ENCODE measurements at regions not wholly inside any gene's neighbourhood (a gene's known extent, or its start where the extent isn't known, plus 50 kb on each side); places are given as distances from the start of the nearest gene placed in this dataset.

GRCh38 chr4:185890196-185890595 is 78.2 kb upstream of the SORBS2 start:
- TF ChIP-seq CTCF (conservative IDR thresholded peaks at IDR 0.05; ENCODE audit: low read length) = no peak
- no peak overlapping the region for H3K4me3 ChIP-seq (ENCODE audit: low read length)
- no peak for DNase-seq (ENCODE audit: low read depth)

- no peak for DNase-seq (ENCODE audit: low read depth)
- H3K4me3 ChIP-seq (ENCODE audit: low read length) = no peak overlapping the region
- no peak for TF ChIP-seq CTCF (conservative IDR thresholded peaks at IDR 0.05; ENCODE audit: low read length)
These were observed 80.2 kb upstream of the SORBS2 start for GRCh38 chr4:185892165-185892564.

GRCh38 chr4:185893500-185893899 is 81.5 kb upstream of the SORBS2 start:
- TF ChIP-seq CTCF (conservative IDR thresholded peaks at IDR 0.05; ENCODE audit: low read length) = no peak
- no peak for DNase-seq (ENCODE audit: low read depth)
- H3K4me3 ChIP-seq (ENCODE audit: low read length) = no peak overlapping the region

- no peak for TF ChIP-seq CTCF (conservative IDR thresholded peaks at IDR 0.05; ENCODE audit: low read length)
- no peak for DNase-seq (ENCODE audit: low read depth)
- H3K4me3 ChIP-seq (ENCODE audit: low read length) = no peak overlapping the region
These were observed 82.5 kb upstream of the SORBS2 start for GRCh38 chr4:185894481-185894880.

- no peak for DNase-seq (ENCODE audit: low read depth)
- TF ChIP-seq CTCF (conservative IDR thresholded peaks at IDR 0.05; ENCODE audit: low read length) = no peak
These were observed 83.4 kb upstream of the SORBS2 start for GRCh38 chr4:185895351-185895750.

GRCh38 chr4:185895866-185896265 is 83.9 kb upstream of the SORBS2 start:
- no peak overlapping the region for H3K4me3 ChIP-seq (ENCODE audit: low read length)
- no peak for TF ChIP-seq CTCF (conservative IDR thresholded peaks at IDR 0.05; ENCODE audit: low read length)
- DNase-seq (ENCODE audit: low read depth) = no peak

More at GRCh38 chr4:185895351-185895750, 83.4 kb upstream of the SORBS2 start:
- H3K4me3 ChIP-seq (ENCODE audit: low read length) = no peak overlapping the region

GRCh38 chr4:185896817-185897488 is 85.0 kb upstream of the SORBS2 start:
- TF ChIP-seq CTCF (conservative IDR thresholded peaks at IDR 0.05; ENCODE audit: low read length) = no peak
- no peak for DNase-seq (ENCODE audit: low read depth)
- H3K4me3 ChIP-seq (ENCODE audit: low read length) = no peak overlapping the region
